IPS-18a (cell line): ENCODE measurements at regions not wholly inside any gene's neighbourhood (a gene's known extent, or its start where the extent isn't known, plus 50 kb on each side); places are given as distances from the start of the nearest gene placed in this dataset.

Experiments
- H3K27ac ChIP-seq: one replicate; pipeline ENCODE4 v1.5.1; 2013; ENCODE audit warnings: low read length
- H3K27me3 ChIP-seq: one replicate; pipeline ENCODE4 v1.6.1; 2013; ENCODE audit warnings: mild to moderate bottlenecking, low read length; ENCODE audit not compliant: control insufficient read depth, insufficient read depth
- H3K36me3 ChIP-seq: one replicate; pipeline ENCODE4 v1.6.1; 2013; ENCODE audit warnings: low read depth, low read length; ENCODE audit not compliant: control insufficient read depth
- H3K4me1 ChIP-seq: one replicate; pipeline ENCODE4 v1.6.1; 2013; ENCODE audit warnings: low read depth, low read length; ENCODE audit not compliant: control insufficient read depth
- H3K4me3 ChIP-seq: one replicate; pipeline ENCODE4 v1.5.1; 2013; ENCODE audit warnings: low read length
- H3K9ac ChIP-seq: one replicate; pipeline ENCODE4 v1.6.1; 2013; ENCODE audit warnings: mild to moderate bottlenecking, low read length, moderate library complexity
- H3K9me3 ChIP-seq: one replicate; pipeline ENCODE4 v1.6.1; 2013; ENCODE audit warnings: low read depth, low read length; ENCODE audit not compliant: control insufficient read depth

DNA sequence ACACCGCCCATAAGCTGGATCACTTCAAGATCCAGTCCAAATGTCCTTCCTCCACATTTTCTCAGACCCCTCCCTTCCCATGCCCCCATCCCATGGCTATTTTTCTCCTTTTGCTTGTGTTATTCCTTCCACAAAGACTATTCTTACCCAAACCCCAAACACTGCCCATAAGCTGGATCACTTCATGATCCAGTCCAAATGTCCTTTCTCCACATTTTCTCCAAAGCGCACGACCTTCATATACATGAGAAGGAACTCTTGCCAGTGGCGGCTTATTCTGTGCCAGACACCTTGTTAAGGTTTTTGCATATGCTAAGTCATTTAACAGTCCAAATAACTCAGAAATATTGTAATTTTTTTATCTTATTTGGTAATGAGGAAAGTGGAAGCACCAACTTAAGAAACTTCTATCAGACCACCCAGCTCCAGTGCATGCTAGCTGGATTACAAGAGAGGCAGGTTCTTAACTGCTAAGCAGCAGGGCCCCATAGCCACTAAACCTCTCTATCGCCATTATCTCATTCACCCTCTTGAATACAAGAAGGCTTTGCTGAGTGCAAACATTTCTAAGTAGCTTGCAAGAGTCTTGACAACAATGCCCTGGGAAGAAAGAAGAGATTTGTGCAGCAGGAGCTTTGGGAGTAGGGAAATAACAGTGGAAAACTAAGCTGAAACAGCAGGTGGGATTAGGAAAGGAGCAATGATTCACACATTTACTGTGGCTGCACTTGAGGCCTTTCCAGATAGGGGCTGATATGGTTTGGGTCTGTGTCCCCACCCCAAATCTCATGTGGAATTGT is 428.2 kb upstream of the MAF start:
- no peaks in the 10 kb centered on the region for H3K4me1 ChIP-seq
- H3K9ac ChIP-seq = no peak overlapping the region
- H3K27me3 ChIP-seq = no peaks in the 10 kb centered on the region
- H3K4me3 ChIP-seq = no peak overlapping the region
- peaks cover 2% of the 10 kb centered on the region for H3K9me3 ChIP-seq
- no peaks in the 10 kb centered on the region for H3K36me3 ChIP-seq
- no peak overlapping the region for H3K27ac ChIP-seq

DNA sequence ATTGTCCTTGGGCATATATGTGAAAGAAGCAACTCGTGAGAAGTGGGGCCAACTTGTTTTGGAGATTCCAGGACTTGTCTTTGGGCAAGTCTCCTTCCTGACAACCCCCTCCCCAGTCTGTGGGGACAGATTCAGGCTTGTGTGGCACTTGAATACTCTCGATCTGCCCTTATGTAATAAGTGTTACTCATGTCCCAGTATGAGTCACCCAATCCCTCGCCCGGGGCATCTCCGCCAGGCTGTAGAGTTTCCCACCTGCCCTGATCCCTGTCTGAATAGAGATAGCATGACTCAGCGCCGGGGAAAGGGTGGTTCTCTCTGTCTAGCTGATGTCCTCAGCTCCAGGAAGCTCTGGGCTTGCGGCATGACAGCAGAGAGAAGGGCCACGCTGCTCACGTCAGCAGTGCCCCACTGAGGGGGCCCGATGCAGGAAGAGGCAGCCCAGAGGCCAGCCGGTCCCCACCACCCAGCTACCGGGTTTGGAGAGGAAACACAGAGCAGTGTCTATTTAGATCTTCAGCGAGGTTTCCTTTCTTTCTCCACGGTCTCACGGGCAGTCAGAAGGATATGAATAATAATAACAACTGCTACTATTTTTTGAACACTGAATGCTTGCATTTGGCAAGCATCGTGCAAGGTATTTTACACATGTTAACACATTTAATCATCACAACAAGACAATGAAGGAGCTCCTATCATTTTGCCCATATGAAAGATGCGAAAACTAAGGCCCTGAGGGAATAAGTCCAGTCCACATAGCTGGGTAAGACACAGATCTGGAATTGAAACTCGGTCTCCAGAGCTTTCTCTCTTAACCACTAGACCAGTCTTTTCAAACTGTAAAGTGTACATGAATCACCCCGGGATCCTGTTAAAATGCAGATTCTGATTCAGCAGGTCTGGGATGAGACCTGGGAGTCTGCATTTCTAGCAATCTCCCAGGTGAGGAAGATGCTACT is 426.7 kb upstream of the MAF start:
- H3K27ac ChIP-seq = no peak overlapping the region
- no peak overlapping the region for H3K9ac ChIP-seq
- no peak overlapping the region for H3K4me3 ChIP-seq
- no peaks in the 10 kb centered on the region for H3K36me3 ChIP-seq
- H3K27me3 ChIP-seq = no peaks in the 10 kb centered on the region
- no peaks in the 10 kb centered on the region for H3K9me3 ChIP-seq
- H3K4me1 ChIP-seq = no peaks in the 10 kb centered on the region

DNA sequence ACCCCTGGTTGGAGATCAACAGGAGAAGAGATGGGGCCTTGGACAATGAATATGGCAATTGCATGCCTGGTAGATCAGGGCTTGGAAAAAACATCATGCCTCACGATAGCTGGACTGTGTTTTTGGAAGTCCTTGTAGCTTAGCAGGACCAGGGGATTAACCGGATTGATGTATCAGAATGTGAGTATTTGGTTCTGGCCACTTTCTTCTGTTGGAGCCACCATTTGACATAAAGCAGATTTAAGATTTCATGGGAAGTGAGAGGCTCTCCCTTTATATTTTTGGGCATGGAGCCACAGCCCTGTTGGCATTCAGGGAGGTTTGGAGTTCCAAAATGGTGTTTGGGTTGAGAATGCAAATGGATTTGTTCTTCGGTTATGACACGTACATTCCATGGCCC is 424.7 kb upstream of the MAF start:
- Histone ChIP-seq H3K27ac (no peak overlapping the region), H3K27me3 (no peaks in the 10 kb centered on the region), H3K9ac (no peak overlapping the region), H3K36me3 (no peaks in the 10 kb centered on the region), H3K4me3 (no peak overlapping the region), H3K9me3 (no peaks in the 10 kb centered on the region), H3K4me1 (no peaks in the 10 kb centered on the region)

DNA sequence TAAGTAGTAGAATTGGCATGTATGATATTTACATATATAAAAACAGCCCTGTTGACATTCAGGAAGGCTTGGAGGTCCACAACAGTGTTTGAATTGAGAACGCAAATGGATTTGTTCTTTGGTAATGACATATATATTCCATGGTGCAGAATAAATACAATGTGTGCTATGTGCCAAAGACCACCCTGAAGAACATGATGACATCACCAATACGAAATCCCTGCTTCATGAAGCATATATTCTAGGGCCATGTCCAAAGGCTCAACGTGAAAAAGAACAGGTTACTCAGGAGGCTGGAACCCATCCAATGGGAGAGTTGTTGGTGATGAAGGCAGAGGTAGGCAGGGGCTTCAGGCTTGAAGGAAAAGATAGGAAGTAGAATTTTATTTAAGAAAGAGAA is 423.9 kb upstream of the MAF start:
- H3K27ac ChIP-seq = no peak overlapping the region
- H3K4me1 ChIP-seq = no peaks in the 10 kb centered on the region
- no peaks in the 10 kb centered on the region for H3K27me3 ChIP-seq
- no peak overlapping the region for H3K9ac ChIP-seq
- no peaks in the 10 kb centered on the region for H3K9me3 ChIP-seq
- no peaks in the 10 kb centered on the region for H3K36me3 ChIP-seq
- H3K4me3 ChIP-seq = no peak overlapping the region

DNA sequence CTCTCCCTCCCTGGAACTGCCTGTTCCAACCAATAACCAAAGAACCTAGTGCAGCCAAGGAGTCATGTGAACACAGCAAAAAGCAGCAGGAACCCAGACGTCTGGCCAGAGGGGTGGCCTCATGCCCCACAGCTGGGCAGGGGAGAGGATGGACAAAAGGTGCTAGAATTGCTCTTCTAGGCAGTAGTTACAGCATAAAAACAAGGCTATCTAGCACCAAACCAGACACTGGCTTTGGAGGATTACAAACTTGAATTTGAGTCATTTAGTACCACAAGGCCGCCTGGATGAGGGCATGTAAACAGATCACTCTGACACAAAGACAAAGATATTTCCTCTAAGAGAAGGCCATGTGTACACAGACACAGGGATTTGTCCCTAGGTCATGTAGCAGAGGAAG is 423.3 kb upstream of the MAF start:
- no peaks in the 10 kb centered on the region for H3K9me3 ChIP-seq
- H3K27me3 ChIP-seq = no peaks in the 10 kb centered on the region
- H3K4me3 ChIP-seq = no peak overlapping the region
- no peak overlapping the region for H3K27ac ChIP-seq
- H3K9ac ChIP-seq = no peak overlapping the region
- no peaks in the 10 kb centered on the region for H3K36me3 ChIP-seq
- no peaks in the 10 kb centered on the region for H3K4me1 ChIP-seq

DNA sequence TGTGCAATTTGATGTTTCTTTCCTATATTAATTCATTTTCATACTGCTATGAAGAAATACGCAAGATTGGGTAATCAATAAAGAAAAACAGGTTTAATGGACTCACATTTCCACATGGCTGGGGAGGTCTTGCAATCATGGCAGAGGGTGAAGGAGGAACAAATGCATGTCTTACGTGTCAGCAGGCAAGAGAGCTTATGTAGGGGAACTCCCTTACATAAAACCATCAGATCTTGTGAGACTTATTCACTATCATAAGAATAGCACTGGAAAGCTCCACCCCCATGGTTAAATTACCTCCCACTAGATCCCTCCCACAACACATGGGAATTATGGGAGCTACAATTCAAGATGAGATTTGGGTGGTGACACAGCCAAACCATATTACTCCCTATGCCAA is 418.9 kb upstream of the MAF start:
- Histone ChIP-seq H3K9me3 (no peaks in the 10 kb centered on the region), H3K27ac (no peak overlapping the region), H3K36me3 (no peaks in the 10 kb centered on the region), H3K27me3 (no peaks in the 10 kb centered on the region), H3K4me1 (no peaks in the 10 kb centered on the region), H3K4me3 (no peak overlapping the region), H3K9ac (no peak overlapping the region)

DNA sequence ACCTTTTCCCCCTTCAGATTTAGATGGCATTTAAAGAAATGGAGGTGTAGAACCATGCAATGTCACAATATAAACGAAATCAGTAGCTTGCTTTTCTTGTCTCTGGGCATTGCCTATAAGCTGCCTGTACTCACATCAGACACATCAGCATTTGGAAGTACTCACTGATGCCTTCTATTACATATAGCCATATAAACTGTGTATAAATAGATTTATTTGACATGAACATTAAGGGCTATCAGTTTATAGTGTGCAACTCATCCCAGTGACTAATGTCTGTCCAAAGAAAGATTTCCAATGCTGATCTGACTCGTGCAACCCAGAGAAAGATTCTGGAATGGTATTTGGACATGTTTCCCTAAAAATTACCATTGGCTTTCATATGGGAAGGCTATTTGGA is 417.9 kb upstream of the MAF start:
- H3K9me3 ChIP-seq = no peaks in the 10 kb centered on the region
- H3K27ac ChIP-seq = no peak overlapping the region
- H3K27me3 ChIP-seq = no peaks in the 10 kb centered on the region
- no peak overlapping the region for H3K9ac ChIP-seq
- H3K4me3 ChIP-seq = no peak overlapping the region
- H3K4me1 ChIP-seq = no peaks in the 10 kb centered on the region
- H3K36me3 ChIP-seq = no peaks in the 10 kb centered on the region

DNA sequence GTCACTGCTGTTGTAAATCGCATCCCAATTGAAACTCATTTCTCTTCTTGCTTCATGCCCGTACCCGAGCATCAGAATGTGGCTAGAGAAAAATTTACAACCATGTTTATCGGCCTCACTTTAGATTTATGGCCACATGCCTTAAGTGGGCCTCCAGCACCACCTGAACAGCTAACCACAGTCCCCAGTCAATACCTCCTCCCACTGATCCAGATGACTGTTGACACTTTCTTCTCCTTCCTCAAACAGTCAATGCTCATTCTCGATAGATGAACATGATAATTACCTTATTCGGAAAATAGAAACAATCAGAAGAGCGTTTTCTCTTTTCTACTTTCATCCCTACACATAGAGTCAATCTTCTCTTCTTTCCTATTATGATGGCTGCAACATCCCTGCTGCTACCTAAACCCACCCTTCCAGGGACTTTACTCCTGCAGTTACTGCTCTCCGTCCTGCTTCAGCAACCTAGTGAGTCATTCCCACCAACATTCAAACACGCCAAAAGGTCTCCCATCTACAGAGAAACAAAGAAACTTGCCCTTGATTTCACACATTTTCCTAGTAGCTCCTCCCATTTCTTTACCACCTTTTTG is 416.3 kb upstream of the MAF start:
- H3K27me3 ChIP-seq = no peaks in the 10 kb centered on the region
- no peak overlapping the region for H3K27ac ChIP-seq
- H3K9me3 ChIP-seq = no peaks in the 10 kb centered on the region
- H3K36me3 ChIP-seq = no peaks in the 10 kb centered on the region
- no peaks in the 10 kb centered on the region for H3K4me1 ChIP-seq
- no peak overlapping the region for H3K9ac ChIP-seq
- no peak overlapping the region for H3K4me3 ChIP-seq

DNA sequence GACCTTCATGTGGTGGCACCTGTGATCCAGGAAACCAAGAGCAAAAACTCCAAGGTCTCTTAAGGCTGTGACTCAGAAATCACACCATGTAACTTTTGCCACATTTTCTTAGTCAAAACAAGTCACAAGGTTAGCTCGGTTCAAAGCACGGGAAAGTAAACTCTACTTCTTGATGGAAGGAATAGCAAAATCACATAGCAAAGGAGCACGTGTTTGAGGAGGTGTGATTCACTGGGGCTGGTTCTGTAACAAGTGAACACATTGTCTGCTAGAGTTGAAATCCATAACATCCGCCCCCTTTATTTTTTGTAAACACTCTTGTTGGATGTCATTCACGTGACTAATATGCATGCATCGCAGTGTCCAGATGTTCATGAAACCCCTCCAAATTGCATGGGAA is 415.0 kb upstream of the MAF start:
- Histone ChIP-seq H3K9me3 (no peaks in the 10 kb centered on the region), H3K9ac (no peak overlapping the region), H3K27me3 (no peaks in the 10 kb centered on the region), H3K4me1 (no peaks in the 10 kb centered on the region), H3K4me3 (no peak overlapping the region), H3K27ac (no peak overlapping the region), H3K36me3 (no peaks in the 10 kb centered on the region)

DNA sequence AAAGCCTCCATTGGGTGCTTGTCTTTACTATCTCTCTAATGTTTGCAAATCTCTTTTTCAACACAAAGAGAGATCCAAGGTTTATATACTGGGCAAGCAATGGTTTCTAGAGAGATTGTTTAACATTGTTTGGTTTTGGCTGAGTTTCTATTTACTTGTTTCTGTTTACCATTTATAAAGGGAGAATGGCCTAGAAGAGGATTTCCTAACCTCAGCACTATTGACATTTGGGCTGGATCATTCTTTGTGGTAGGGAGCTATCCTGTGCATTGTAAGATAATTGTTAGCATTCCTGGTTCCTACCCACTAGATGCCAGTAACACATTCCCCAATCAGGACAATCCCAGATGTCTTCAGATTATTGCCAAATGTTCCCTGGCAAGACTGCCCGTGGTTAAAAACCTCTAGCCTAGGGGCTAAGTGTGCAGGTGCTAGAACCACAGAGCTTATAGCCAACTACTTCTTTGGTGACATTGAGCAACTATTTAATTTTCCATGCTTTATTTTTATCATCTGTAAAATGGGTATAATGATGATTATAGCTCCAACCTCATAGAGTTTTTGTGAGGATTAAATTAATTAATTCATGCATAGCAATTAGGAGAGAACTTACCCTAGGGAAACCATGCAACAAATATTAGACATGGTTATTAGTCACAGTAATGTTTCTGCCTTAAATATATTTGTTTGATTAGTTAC is 413.9 kb upstream of the MAF start:
- no peaks in the 10 kb centered on the region for H3K9me3 ChIP-seq
- no peak overlapping the region for H3K4me3 ChIP-seq
- no peaks in the 10 kb centered on the region for H3K4me1 ChIP-seq
- H3K36me3 ChIP-seq = no peaks in the 10 kb centered on the region
- no peaks in the 10 kb centered on the region for H3K27me3 ChIP-seq
- H3K9ac ChIP-seq = no peak overlapping the region
- H3K27ac ChIP-seq = no peak overlapping the region

DNA sequence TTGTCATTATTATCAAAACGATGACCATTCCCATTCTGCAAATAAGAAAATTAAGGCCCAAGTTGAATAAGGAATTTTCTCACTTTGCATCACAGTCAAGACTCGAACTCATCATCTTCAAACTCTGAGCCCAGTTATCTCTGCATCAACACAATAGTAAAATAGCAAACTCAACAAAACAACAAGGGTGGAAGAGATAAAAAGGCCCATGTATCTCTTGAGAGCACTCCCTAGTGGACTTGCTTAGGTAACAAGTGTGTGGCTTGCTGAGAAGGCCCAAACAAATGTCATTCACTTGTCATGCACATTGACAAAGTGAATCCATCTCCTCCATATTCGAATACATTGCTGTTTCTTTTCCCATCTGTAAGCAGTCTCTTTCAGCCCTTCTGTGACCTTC is 412.0 kb upstream of the MAF start:
- Histone ChIP-seq H3K9me3 (no peaks in the 10 kb centered on the region), H3K36me3 (no peaks in the 10 kb centered on the region), H3K27ac (no peak overlapping the region), H3K4me1 (no peaks in the 10 kb centered on the region), H3K27me3 (no peaks in the 10 kb centered on the region), H3K4me3 (no peak overlapping the region), H3K9ac (no peak overlapping the region)
